GM12878 (cell line): ENCODE measurements at regions not wholly inside any gene's neighbourhood (a gene's known extent, or its start where the extent isn't known, plus 50 kb on each side); places are given as distances from the start of the nearest gene placed in this dataset.

Source experiments
- ATAC-seq: fragments of 200-7000 bp; cut with Tn5 transposase; 3 replicates; pipeline ENCODE4 v1.9.1; 2020; ENCODE audit warnings: mild to moderate bottlenecking, moderate library complexity
- BruUV-seq: library from RNA; stranded (reverse); fragments of 400-500 nt; replicated peaks from 2 replicates; lab custom pipeline; 2021; lab: Mats Ljungman, UMichigan
- CTCF ChIA-PET: fragments of 300-600 bp; sonication (Branson Sonifier 250); formaldehyde crosslinking; extraction: SDS; loops from one replicate; lab custom pipeline; 2021; ENCODE audit warnings: inconsistent platforms; lab: Yijun Ruan, JAX
- POLR2A ChIA-PET: fragments of 350-600 bp; formaldehyde crosslinking; extraction: SDS; loops from one replicate; lab custom pipeline; 2021; ENCODE audit warnings: inconsistent platforms; lab: Charles Lee
- RAD21 ChIA-PET: fragments of 300-600 bp; sonication (Branson Sonifier 250); formaldehyde crosslinking; loops from one replicate; lab custom pipeline; 2023; ENCODE audit warnings: antibody characterized with exemption; ENCODE audit not compliant: unreplicated experiment; lab: Charles Lee
- SMC1A ChIA-PET: fragments of 300-600 bp; sonication (Branson Sonifier 250); formaldehyde crosslinking; loops from one replicate; lab custom pipeline; 2023; ENCODE audit not compliant: unreplicated experiment, uncharacterized antibody; lab: Charles Lee
- DNase-seq: peaks from one replicate; pipeline ENCODE4 v3.0.0-alpha.2; 2011; ENCODE audit warnings: low read depth, low spot score
- FAIRE-seq: peaks from 3 replicates; lab custom pipeline; 2011; peaks lifted over from hg19 to GRCh38; lab: Jason Lieb, UNC
- H2AFZ ChIP-seq: 2 replicates; pipeline ENCODE4 v1.6.0; 2011; ENCODE audit warnings: low read depth, low read length, control low read depth; ENCODE audit not compliant: control insufficient read depth
- H3K27ac ChIP-seq: 2 replicates; pipeline ENCODE4 v1.5.1; 2011; ENCODE audit warnings: control low read depth; ENCODE audit not compliant: control insufficient read depth, insufficient read depth
- H3K27me3 ChIP-seq, 2 experiments: replicated peaks in 1 of 2; 2 replicates each; pipeline versions ENCODE4 v1.6.0 to v1.6.1; 2011; ENCODE audit warnings: low read length in 1 of 2; ENCODE audit not compliant: control insufficient read depth in 2 of 2, insufficient read depth in 2 of 2
- H3K36me3 ChIP-seq, 2 experiments: 2 replicates each; pipeline ENCODE4 v1.5.1; 2011; ENCODE audit warnings: low read length in 1 of 2; ENCODE audit not compliant: control insufficient read depth in 2 of 2, insufficient read depth in 2 of 2
- H3K4me1 ChIP-seq: 2 replicates; pipeline ENCODE4 v1.6.1; 2011; ENCODE audit warnings: mild to moderate bottlenecking, low read length, moderate library complexity, mixed read lengths; ENCODE audit not compliant: control insufficient read depth, insufficient read depth
- H3K4me2 ChIP-seq: 2 replicates; pipeline ENCODE4 v1.6.0; 2011; ENCODE audit warnings: control low read depth; ENCODE audit not compliant: control insufficient read depth, insufficient read depth
- H3K4me3 ChIP-seq: fragments of 200-600 bp; sonication (generic); 2 replicates; pipeline ENCODE4 v1.5.1; 2016
- H3K79me2 ChIP-seq: 2 replicates; pipeline ENCODE4 v1.6.0; 2011; ENCODE audit warnings: low read length; ENCODE audit not compliant: control insufficient read depth, insufficient read depth
- H3K9ac ChIP-seq: 2 replicates; pipeline ENCODE4 v1.8.0; 2011; ENCODE audit warnings: low read length, control low read depth, mixed read lengths; ENCODE audit not compliant: control insufficient read depth, insufficient read depth
- H3K9me3 ChIP-seq: replicated peaks from 3 replicates; pipeline ENCODE4 v1.5.1; 2011; ENCODE audit warnings: mild to moderate bottlenecking, low read length; ENCODE audit not compliant: control insufficient read depth, insufficient read depth
- H4K20me1 ChIP-seq: 2 replicates; pipeline ENCODE4 v1.6.0; 2011; ENCODE audit not compliant: control insufficient read depth, insufficient read depth
- BCL11A ChIP-seq: IDR thresholded peaks from 2 replicates; pipeline ENCODE4 v1.6.1; 2011; ENCODE audit warnings: low read depth, low read length
- EGR1 ChIP-seq, 2 experiments: IDR thresholded peaks; 1 replicate in 1 of 2; 2 replicates in 1 of 2; pipeline ENCODE4 v1.6.1; 2011 to 2012; ENCODE audit warnings: low read depth in 2 of 2, low read length in 2 of 2, borderline replicate concordance in 1 of 2, mild to moderate bottlenecking in 1 of 2, moderate library complexity in 1 of 2
- EP300 ChIP-seq, 2 experiments: fragments of 150-350 bp in 1 of 2; IDR thresholded peaks; 2 replicates each; pipeline ENCODE4 v1.6.1; 2011 to 2012; ENCODE audit warnings: low read depth in 2 of 2, low read length in 2 of 2, borderline replicate concordance in 1 of 2, improper control_type of control experiment in 1 of 2, inconsistent platforms in 1 of 2; ENCODE audit not compliant: control insufficient read depth in 1 of 2
- FOXK2 ChIP-seq: fragments of 450-650 bp; IDR thresholded peaks from 2 replicates; pipeline ENCODE4 v1.6.1; 2017; ENCODE audit warnings: mild to moderate bottlenecking, moderate library complexity
- GATAD2B ChIP-seq: fragments of 450-650 bp; conservative IDR thresholded peaks from 2 replicates; pipeline ENCODE4 v1.6.1; 2017; ENCODE audit warnings: low read depth, mild to moderate bottlenecking, moderate library complexity
- HDAC6 ChIP-seq: fragments of 200-600 bp; sonication (generic); IDR thresholded peaks from one replicate; pipeline ENCODE4 v1.8.0; 2017; ENCODE audit warnings: antibody characterized with exemption; ENCODE audit not compliant: unreplicated experiment
- JUND ChIP-seq: IDR thresholded peaks from 2 replicates; pipeline ENCODE4 v1.6.1; 2012; ENCODE audit warnings: low read depth, mild to moderate bottlenecking, low read length, improper control_type of control experiment, moderate library complexity
- MYB ChIP-seq: fragments of 150-350 bp; IDR thresholded peaks from 2 replicates; pipeline ENCODE4 v1.6.1; 2014; ENCODE audit warnings: mild to moderate bottlenecking, low read depth, low read length, borderline replicate concordance
- PAX8 ChIP-seq: fragments of 450-650 bp; IDR thresholded peaks from 2 replicates; pipeline ENCODE4 v1.6.1; 2017; ENCODE audit warnings: mild to moderate bottlenecking, moderate library complexity
- REST ChIP-seq: IDR thresholded peaks from 2 replicates; pipeline ENCODE4 v1.6.1; 2012; ENCODE audit warnings: mild to moderate bottlenecking, low read depth, low read length
- SKIL ChIP-seq: fragments of 450-650 bp; IDR thresholded peaks from 2 replicates; pipeline ENCODE4 v1.6.1; 2017; ENCODE audit warnings: mild to moderate bottlenecking, low read depth, inconsistent platforms; ENCODE audit not compliant: poor library complexity, severe bottlenecking
- SMARCA5 ChIP-seq: fragments of 450-650 bp; IDR thresholded peaks from 2 replicates; pipeline ENCODE4 v1.6.1; 2017; ENCODE audit warnings: mild to moderate bottlenecking
- STAT1 ChIP-seq: fragments of 450-650 bp; conservative IDR thresholded peaks from 2 replicates; pipeline ENCODE4 v1.6.1; 2014; ENCODE audit warnings: antibody characterized with exemption, mild to moderate bottlenecking
- ZZZ3 ChIP-seq: IDR thresholded peaks from 2 replicates; pipeline ENCODE4 v1.6.1; 2011; ENCODE audit warnings: low read depth; ENCODE audit not compliant: control insufficient read depth, insufficient read length
- WGBS: methylation state at CpG from one replicate; pipeline ENCODE4 v1.1.6; 2016; ENCODE audit warnings: low lambda C conversion rate; ENCODE audit not compliant: insufficient replicate concordance, insufficient coverage; ENCODE audit errors: missing lambda C conversion rate; 5-methylcytosine and 5-hydroxymethylcytosine counted together
- in situ Hi-C: fragments of 300-500 bp; cut with MboI; formaldehyde crosslinking; loops from 9 replicates; pipeline ENCODE4 v1.14.3; 2018; ENCODE audit warnings: mixed read lengths
- intact Hi-C: fragments of 100-400 bp; cut with micrococcal nuclease; formaldehyde crosslinking; loops from one replicate; pipeline ENCODE4 v1.14.2; 2022; ENCODE audit not compliant: unreplicated experiment

- H3K27ac ChIP-seq: no peak overlapping the region
- no peaks in the 10 kb centered on the region for H3K27me3 ChIP-seq
- 95% methylated on average over 4 of the region's 4 CpGs for WGBS
- H3K9ac ChIP-seq: no peak overlapping the region
- no peak overlapping the region for H2AFZ ChIP-seq
- ChIA-PET POLR2A (interaction anchor here (0.9 to 1.4 kb wide), 2 partner anchors 82 to 648 kb away, joined by 3 to 5 read pairs; partner anchors contain the start of genes SLC39A8 and SLC9B2), CTCF (interaction anchor here (0.9 to 2.1 kb wide), 12 partner anchors 12 to 664 kb away, joined by 3 to 12 read pairs (median 4); partner anchors contain the start of gene SLC39A8), SMC1A (interaction anchor here (1.3 to 1.8 kb wide), 2 partner anchors 83 to 170 kb away, joined by 5 to 6 read pairs; partner anchors contain the start of gene SLC39A8), RAD21 (interaction anchor here (1.1 to 1.6 kb wide), 5 partner anchors 83 to 697 kb away, joined by 3 to 6 read pairs (median 4); partner anchors contain the start of genes BDH2 and SLC39A8)
- no peak for FAIRE-seq
- no peak overlapping the region for H3K4me2 ChIP-seq
- H3K36me3 ChIP-seq: no peaks in the 10 kb centered on the region
- H3K9me3 ChIP-seq: no peaks in the 10 kb centered on the region
- in situ Hi-C loops (loop anchor here (5.0 kb wide), 1 partner anchor 81 kb away; the partner anchor contains the start of gene SLC39A8), intact Hi-C loops (no loop called here)
- no TSS peak for BruUV-seq
- no peak for DNase-seq
- H4K20me1 ChIP-seq: no peaks in the 10 kb centered on the region
- no peak overlapping the region for H3K4me3 ChIP-seq
- ATAC-seq: no peak
- no peaks in the 10 kb centered on the region for H3K4me1 ChIP-seq
- TF ChIP-seq REST (no peak), HDAC6 (no peak), PAX8 (no peak), STAT1 (no peak), MYB (no peak), JUND (no peak), EP300 (IDR thresholded peaks at IDR 0.05; ENCODE audit: borderline replicate concordance in 1 of 2, control insufficient read depth in 1 of 2, low read depth in 2 of 2, low read length in 2 of 2) (no peak), SKIL (no peak), FOXK2 (no peak), EGR1 (IDR thresholded peaks at IDR 0.05; ENCODE audit: borderline replicate concordance in 1 of 2, low read depth in 2 of 2, low read length in 2 of 2) (no peak), SMARCA5 (no peak), ZZZ3 (no peak), GATAD2B (no peak), BCL11A (no peak)
- H3K79me2 ChIP-seq: no peaks in the 10 kb centered on the region
These were observed 73.0 kb upstream of the NFKB1 start for GRCh38 chr4:102428122-102428521.
